Stimulated activated CD4-positive, alpha-beta T cell treated with anti-CD3 and anti-CD28 coated beads, Interleukin-12 subunit alpha, Interleukin-12 subunit beta, amount 100 ng/mL, for 24 hours (primary cell): ENCODE measurements at regions not wholly inside any gene's neighbourhood (a gene's known extent, or its start where the extent isn't known, plus 50 kb on each side); places are given as distances from the start of the nearest gene placed in this dataset.

Experiments
- DNase-seq, 2 experiments: peaks; one replicate each; pipeline ENCODE4 v3.0.0-alpha.2; 2020; ENCODE audit warnings: low read depth in 2 of 2

GRCh38 chr6:16855460-16855859, 94.2 kb upstream of the ATXN1 start:
- DNase-seq: no peak

- no peak for DNase-seq
Measured at GRCh38 chr6:16854986-16855385, 93.7 kb upstream of the ATXN1 start.

GRCh38 chr6:16852671-16853070, 91.4 kb upstream of the ATXN1 start:
- no peak for DNase-seq

GRCh38 chr6:16851758-16852157, 90.5 kb upstream of the ATXN1 start:
- DNase-seq: no peak

GRCh38 chr6:16851044-16851540, 89.8 kb upstream of the ATXN1 start:
- DNase-seq: no peak

GRCh38 chr6:16850681-16851026, 89.4 kb upstream of the ATXN1 start:
- DNase-seq: no peak

GRCh38 chr6:16849988-16850680, 88.9 kb upstream of the ATXN1 start:
- no peak for DNase-seq

- DNase-seq: no peak
Measured at GRCh38 chr6:16849280-16849987, 88.2 kb upstream of the ATXN1 start.

GRCh38 chr6:16846399-16846778, 85.1 kb upstream of the ATXN1 start:
- no peak for DNase-seq

- no peak for DNase-seq
Measured at GRCh38 chr6:16844183-16844582, 82.9 kb upstream of the ATXN1 start.

- DNase-seq: no peak
Measured at GRCh38 chr6:16842676-16843075, 81.4 kb upstream of the ATXN1 start.

- DNase-seq: no peak
Measured at GRCh38 chr6:16841241-16841640, 80.0 kb upstream of the ATXN1 start.

- no peak for DNase-seq
Measured at GRCh38 chr6:16840725-16841124, 79.5 kb upstream of the ATXN1 start.

- no peak for DNase-seq
Measured at GRCh38 chr6:16840291-16840690, 79.0 kb upstream of the ATXN1 start.

GRCh38 chr6:16839631-16840179, 78.4 kb upstream of the ATXN1 start:
- no peak for DNase-seq

GRCh38 chr6:16837217-16837972, 76.1 kb upstream of the ATXN1 start:
- DNase-seq: no peak

GRCh38 chr6:16836144-16836981, 75.1 kb upstream of the ATXN1 start:
- DNase-seq: no peak

GRCh38 chr6:16834242-16834641, 73.0 kb upstream of the ATXN1 start:
- no peak for DNase-seq

- no peak for DNase-seq
Measured at GRCh38 chr6:16832721-16833120, 71.5 kb upstream of the ATXN1 start.

- DNase-seq: no peak
Measured at GRCh38 chr6:16832043-16832567, 70.8 kb upstream of the ATXN1 start.

GRCh38 chr6:16831136-16831535, 69.9 kb upstream of the ATXN1 start:
- no peak for DNase-seq
